ENCODE measurements at regions not wholly inside any gene's neighbourhood (a gene's known extent, or its start where the extent isn't known, plus 50 kb on each side); places are given as distances from the start of the nearest gene placed in this dataset.
"Not testable (repeated sequence)": the region's sequence is repeated elsewhere in the genome, so short reads cannot be mapped to it uniquely, and the experiment has no call there.

- no peak for DNase-seq (ENCODE audit: low spot score)
These were observed 241.7 kb upstream of the NEGR1 start for GRCh38 chr1:72524021-72524420.

- DNase-seq (ENCODE audit: low spot score), result no peak
These were observed 239.3 kb upstream of the NEGR1 start for GRCh38 chr1:72521659-72522058.

- no peak for DNase-seq (ENCODE audit: low spot score)
These were observed 234.5 kb upstream of the NEGR1 start for GRCh38 chr1:72516826-72517225.

GRCh38 chr1:72516264-72516663 is 233.9 kb upstream of the NEGR1 start:
- no peak for DNase-seq (ENCODE audit: low spot score)

- no peak for DNase-seq (ENCODE audit: low spot score)
These were observed 216.0 kb upstream of the NEGR1 start for GRCh38 chr1:72498371-72498770.

- DNase-seq (ENCODE audit: low spot score), result no peak
These were observed 207.5 kb upstream of the NEGR1 start for GRCh38 chr1:72489801-72490200.

- no peak for DNase-seq (ENCODE audit: low spot score)
These were observed 203.5 kb upstream of the NEGR1 start for GRCh38 chr1:72485801-72486200.

- no peak for DNase-seq (ENCODE audit: low spot score)
These were observed 201.6 kb upstream of the NEGR1 start for GRCh38 chr1:72483846-72484357.

- no peak for DNase-seq (ENCODE audit: low spot score)
These were observed 200.5 kb upstream of the NEGR1 start for GRCh38 chr1:72482736-72483413.

GRCh38 chr1:72481420-72481970 is 199.2 kb upstream of the NEGR1 start:
- no peak for DNase-seq (ENCODE audit: low spot score)

GRCh38 chr1:72466376-72466775 is 184.0 kb upstream of the NEGR1 start:
- no peak for DNase-seq (ENCODE audit: low spot score)

GRCh38 chr1:72462186-72462905 is 180.0 kb upstream of the NEGR1 start:
- DNase-seq (ENCODE audit: low spot score), result no peak

GRCh38 chr1:72442262-72442661 is 159.9 kb upstream of the NEGR1 start:
- DNase-seq (ENCODE audit: low spot score), result no peak

GRCh38 chr1:72439036-72439435 is 156.7 kb upstream of the NEGR1 start:
- DNase-seq (ENCODE audit: low spot score), result no peak

GRCh38 chr1:72438270-72438669 is 155.9 kb upstream of the NEGR1 start:
- DNase-seq (ENCODE audit: low spot score), result no peak

- DNase-seq (ENCODE audit: low spot score), result no peak
These were observed 152.7 kb upstream of the NEGR1 start for GRCh38 chr1:72435025-72435424.

GRCh38 chr1:72434070-72434469 is 151.7 kb upstream of the NEGR1 start:
- DNase-seq (ENCODE audit: low spot score), result no peak

- no peak for DNase-seq (ENCODE audit: low spot score)
These were observed 151.3 kb upstream of the NEGR1 start for GRCh38 chr1:72433591-72433990.

GRCh38 chr1:72432645-72433267 is 150.4 kb upstream of the NEGR1 start:
- DNase-seq (ENCODE audit: low spot score), result no peak

- DNase-seq (ENCODE audit: low spot score), result no peak
These were observed 149.5 kb upstream of the NEGR1 start for GRCh38 chr1:72431810-72432209.

- not testable (repeated sequence) for DNase-seq (ENCODE audit: low spot score)
These were observed 145.9 kb upstream of the NEGR1 start for GRCh38 chr1:72428276-72428675.

GRCh38 chr1:72419229-72419628 is 136.9 kb upstream of the NEGR1 start:
- no peak for DNase-seq (ENCODE audit: low spot score)

- no peak for DNase-seq (ENCODE audit: low spot score)
These were observed 129.9 kb upstream of the NEGR1 start for GRCh38 chr1:72412286-72412685.

Measured in iPS-NIHi11 (cell line).